ENCODE measurements at regions not wholly inside any gene's neighbourhood (a gene's known extent, or its start where the extent isn't known, plus 50 kb on each side); places are given as distances from the start of the nearest gene placed in this dataset.

DNA sequence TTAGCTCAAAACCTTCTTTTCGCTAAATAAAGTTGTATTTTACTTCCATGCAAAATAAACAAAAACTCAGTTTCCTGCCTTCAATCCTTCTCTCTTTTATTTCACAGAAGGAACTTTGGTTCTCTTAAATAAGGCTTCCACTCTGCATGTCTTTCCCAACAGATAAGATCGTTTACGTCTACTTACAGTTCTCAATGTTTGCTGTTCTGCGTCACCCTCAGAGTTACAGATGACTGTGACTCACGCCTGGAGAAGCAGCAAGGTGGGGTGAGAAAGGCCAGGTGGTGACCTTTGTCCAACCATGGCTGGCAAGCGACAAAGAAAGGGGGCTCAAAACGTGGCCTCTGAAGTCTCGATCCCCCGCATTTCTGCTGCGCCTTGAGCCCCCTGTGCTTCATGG lies 51.4 kb upstream of the RPS6KA2 start:
- no peak for TF ChIP-seq CTCF (IDR thresholded peaks at IDR 0.05; ENCODE audit: low read depth, low read length, missing control alignments)
- H3K4me3 ChIP-seq (replicated peaks; ENCODE audit: low read depth, low read length): no peak overlapping the region
- no peak for DNase-seq (ENCODE audit: extremely low read depth, low read depth)

- H3K4me3 ChIP-seq (replicated peaks; ENCODE audit: low read depth, low read length): no peak overlapping the region
- DNase-seq (ENCODE audit: extremely low read depth, low read depth): no peak
- no peak for TF ChIP-seq CTCF (IDR thresholded peaks at IDR 0.05; ENCODE audit: low read depth, low read length, missing control alignments)
These were observed 50.9 kb upstream of the RPS6KA2 start for GRCh38 chr6:166677941-166678340.
